GM18858 (cell line): ENCODE measurements at regions not wholly inside any gene's neighbourhood (a gene's known extent, or its start where the extent isn't known, plus 50 kb on each side); places are given as distances from the start of the nearest gene placed in this dataset.
"Not testable (repeated sequence)": the region's sequence is repeated elsewhere in the genome, so short reads cannot be mapped to it uniquely, and the experiment has no call there.

Source experiments
- ATAC-seq: cut with Tn5 transposase; IDR thresholded peaks from one replicate; pipeline ENCODE4 v1.9.1; 2021; ENCODE audit not compliant: unreplicated experiment

- peak; percentile 69 for ATAC-seq
Measured at GRCh38 chr13:52324831-52325230, 81.1 kb downstream of the THSD1 start.

- ATAC-seq, result no peak
Measured at GRCh38 chr13:52319876-52320275, 86.1 kb downstream of the THSD1 start.

GRCh38 chr13:52309833-52310232 is 96.1 kb downstream of the THSD1 start:
- ATAC-seq, result not testable (repeated sequence)

GRCh38 chr13:52306336-52306735 is 99.6 kb downstream of the THSD1 start:
- ATAC-seq, result not testable (repeated sequence)

GRCh38 chr13:52303098-52303497 is 102.9 kb downstream of the THSD1 start:
- not testable (repeated sequence) for ATAC-seq

- not testable (repeated sequence) for ATAC-seq
Measured at GRCh38 chr13:52302688-52303087, 103.3 kb downstream of the THSD1 start.

GRCh38 chr13:52301810-52302400 is 104.1 kb downstream of the THSD1 start:
- not testable (repeated sequence) for ATAC-seq

- ATAC-seq, result not testable (repeated sequence)
Measured at GRCh38 chr13:52298079-52298661, 107.8 kb downstream of the THSD1 start.

GRCh38 chr13:52288891-52289290 is 117.1 kb downstream of the THSD1 start:
- not testable (repeated sequence) for ATAC-seq

GRCh38 chr13:52281387-52281786 is 122.0 kb upstream of the NEK3 start:
- ATAC-seq, result not testable (repeated sequence)

GRCh38 chr13:52279408-52279807 is 120.0 kb upstream of the NEK3 start:
- not testable (repeated sequence) for ATAC-seq

GRCh38 chr13:52254299-52254698 is 94.9 kb upstream of the NEK3 start:
- not testable (repeated sequence) for ATAC-seq

- peak; percentile 84 for ATAC-seq
Measured at GRCh38 chr13:52240752-52241151, 81.4 kb upstream of the NEK3 start.

- peak; percentile 82 for ATAC-seq
Measured at GRCh38 chr13:52235900-52236595, 76.7 kb upstream of the NEK3 start.

GRCh38 chr13:52234928-52235327 is 75.5 kb upstream of the NEK3 start:
- not testable (repeated sequence) for ATAC-seq

- not testable (repeated sequence) for ATAC-seq
Measured at GRCh38 chr13:52223063-52223462, 63.7 kb upstream of the NEK3 start.

GRCh38 chr13:52213920-52214319 is 54.5 kb upstream of the NEK3 start:
- not testable (repeated sequence) for ATAC-seq

- ATAC-seq, result not testable (repeated sequence)
Measured at GRCh38 chr13:52212886-52213285, 53.5 kb upstream of the NEK3 start.

GRCh38 chr13:52211416-52211776 is 52.0 kb upstream of the NEK3 start:
- not testable (repeated sequence) for ATAC-seq

GRCh38 chr13:52210564-52211415 is 51.4 kb upstream of the NEK3 start:
- not testable (repeated sequence) for ATAC-seq
